Psoas muscle (tissue), 7 donors: ENCODE measurements at regions not wholly inside any gene's neighbourhood (a gene's known extent, or its start where the extent isn't known, plus 50 kb on each side); places are given as distances from the start of the nearest gene placed in this dataset.
"Not testable (repeated sequence)": the region's sequence is repeated elsewhere in the genome, so short reads cannot be mapped to it uniquely, and the experiment has no call there.

Experiments
- ATAC-seq, 4 donors: fragments of 200-7000 bp; cut with Tn5 transposase; one replicate each; pipeline ENCODE4 v1.9.1; 2020; ENCODE audit warnings: moderate library complexity in 3 of 4, mild to moderate bottlenecking in 2 of 4
- DNase-seq, 2 donors: peaks; one replicate each; pipeline ENCODE4 v3.0.0-alpha.2; 2020
- H3K27ac ChIP-seq: fragments of 200-600 bp; one replicate; pipeline ENCODE4 v1.8.0; 2022
- H3K27me3 ChIP-seq, 3 donors: fragments of 200-600 bp in 1 of 3; one replicate each; pipeline versions ENCODE4 v1.6.1 to v1.8.0; 2013 to 2022; ENCODE audit warnings: low read length in 2 of 3, mild to moderate bottlenecking in 2 of 3, moderate library complexity in 1 of 3; ENCODE audit not compliant: insufficient read depth in 3 of 3
- H3K36me3 ChIP-seq, 2 donors: fragments of 200-600 bp in 1 of 2; one replicate each; pipeline versions ENCODE4 v1.6.1 to v1.8.0; 2013 to 2022; ENCODE audit warnings: low read depth in 1 of 2, mild to moderate bottlenecking in 1 of 2, moderate library complexity in 1 of 2; ENCODE audit not compliant: insufficient read depth in 1 of 2
- H3K4me1 ChIP-seq: fragments of 200-600 bp; one replicate; pipeline ENCODE4 v1.8.0; 2022
- H3K4me3 ChIP-seq: fragments of 200-600 bp; one replicate; pipeline ENCODE4 v1.8.0; 2022; ENCODE audit warnings: mild to moderate bottlenecking
- H3K9me3 ChIP-seq: fragments of 200-600 bp; one replicate; pipeline ENCODE4 v1.8.0; 2022
- CTCF ChIP-seq: fragments of 200-600 bp; IDR thresholded peaks from one replicate; pipeline ENCODE4 v1.8.0; 2022; ENCODE audit warnings: antibody characterized with exemption
- WGBS, 3 donors: extraction: QIAGEN DNeasy Blood & Tissue Kit; methylation state at CpG; one replicate each; pipeline versions ENCODE4 v1.1.6 to v1.1.7; 2013; 5-methylcytosine and 5-hydroxymethylcytosine counted together
- intact Hi-C, 2 donors: fragments of 100-400 bp; cut with DNase I; formaldehyde crosslinking; loops; one replicate each; pipeline versions ENCODE4 v1.11.0 to v1.14.2; 2022
- donor health status: healthy with polysubstance abuse.
- donor health status: DM: no; HTN: no; CAD: no; lungs with moderate emphysema.
- donor health status: Bipolar disorder and iron deficiency.
- donor health status: healthy.
- donor health status: DM: yes; HTN: yes; CAD: no.
- donor health status: DM: no; HTN: no; CAD: no.
- donor health status: DM: yes; HTN: yes; CAD: no.

GRCh38 chr9:29068461-29068860 is 1495.2 kb upstream of the C9orf72 start:
- WGBS, 3 donors: 85 to 93% (median 87%) methylated on average over 2 of the region's 2 CpGs
- H3K9me3 ChIP-seq: no peaks in the 10 kb centered on the region
- H3K27ac ChIP-seq: no peak overlapping the region
- H3K27me3 ChIP-seq: no peaks in the 10 kb centered on the region
- H3K4me3 ChIP-seq: no peak overlapping the region
- no peaks in the 10 kb centered on the region for H3K36me3 ChIP-seq
- no peak for DNase-seq
- TF ChIP-seq CTCF: no peak
- ATAC-seq: no peak
- H3K4me1 ChIP-seq: no peaks in the 10 kb centered on the region
- intact Hi-C loops: no loop called here

GRCh38 chr9:29069376-29069775 is 1496.1 kb upstream of the C9orf72 start:
- DNase-seq: no peak
- H3K4me3 ChIP-seq: no peak overlapping the region
- intact Hi-C loops: no loop called here
- H3K9me3 ChIP-seq: no peaks in the 10 kb centered on the region
- no peak overlapping the region for H3K27ac ChIP-seq
- no peak for ATAC-seq
- no peak for TF ChIP-seq CTCF
- no peaks in the 10 kb centered on the region for H3K4me1 ChIP-seq
- H3K27me3 ChIP-seq: no peaks in the 10 kb centered on the region
- no peaks in the 10 kb centered on the region for H3K36me3 ChIP-seq

- no peak overlapping the region for H3K27ac ChIP-seq
- no peaks in the 10 kb centered on the region for H3K27me3 ChIP-seq
- H3K36me3 ChIP-seq: no peaks in the 10 kb centered on the region
- no peaks in the 10 kb centered on the region for H3K4me1 ChIP-seq
- intact Hi-C loops: no loop called here
- 84 to 94% (median 91%) methylated on average over 3 of the region's 3 CpGs for WGBS, 3 donors
- no peak for DNase-seq
- no peak for ATAC-seq
- no peaks in the 10 kb centered on the region for H3K9me3 ChIP-seq
- no peak for TF ChIP-seq CTCF
- no peak overlapping the region for H3K4me3 ChIP-seq
These were observed 1504.9 kb upstream of the C9orf72 start for GRCh38 chr9:29078063-29078666.

- Histone ChIP-seq H3K27me3 (no peaks in the 10 kb centered on the region), H3K36me3 (no peaks in the 10 kb centered on the region), H3K4me1 (no peaks in the 10 kb centered on the region), H3K9me3 (no peaks in the 10 kb centered on the region), H3K4me3 (no peak overlapping the region), H3K27ac (no peak overlapping the region)
- 64 to 87% (median 66%) methylated on average over 2 of the region's 2 CpGs for WGBS, 3 donors
- ATAC-seq: no peak
- no peak for DNase-seq
- TF ChIP-seq CTCF: no peak
- intact Hi-C loops: no loop called here
These were observed 1527.5 kb upstream of the C9orf72 start for GRCh38 chr9:29100762-29101161.

- ATAC-seq, H3K9me3 ChIP-seq, H3K27ac ChIP-seq, DNase-seq, H3K27me3 ChIP-seq, intact Hi-C loops, H3K36me3 ChIP-seq, H3K4me3 ChIP-seq, H3K4me1 ChIP-seq: not testable (repeated sequence)
- WGBS, 3 donors: 65 to 74% (median 73%) methylated on average over 1 of the region's 1 CpG
These were observed 1530.9 kb upstream of the C9orf72 start for GRCh38 chr9:29104166-29104565.
